CD4-positive, alpha-beta T cell treated with Interleukin-10 for 1 hour (primary cell): ENCODE measurements at regions not wholly inside any gene's neighbourhood (a gene's known extent, or its start where the extent isn't known, plus 50 kb on each side); places are given as distances from the start of the nearest gene placed in this dataset.
"Not testable (repeated sequence)": the region's sequence is repeated elsewhere in the genome, so short reads cannot be mapped to it uniquely, and the experiment has no call there.

Source experiments
- DNase-seq: peaks from one replicate; pipeline ENCODE4 v3.0.0-alpha.2; 2020

DNA sequence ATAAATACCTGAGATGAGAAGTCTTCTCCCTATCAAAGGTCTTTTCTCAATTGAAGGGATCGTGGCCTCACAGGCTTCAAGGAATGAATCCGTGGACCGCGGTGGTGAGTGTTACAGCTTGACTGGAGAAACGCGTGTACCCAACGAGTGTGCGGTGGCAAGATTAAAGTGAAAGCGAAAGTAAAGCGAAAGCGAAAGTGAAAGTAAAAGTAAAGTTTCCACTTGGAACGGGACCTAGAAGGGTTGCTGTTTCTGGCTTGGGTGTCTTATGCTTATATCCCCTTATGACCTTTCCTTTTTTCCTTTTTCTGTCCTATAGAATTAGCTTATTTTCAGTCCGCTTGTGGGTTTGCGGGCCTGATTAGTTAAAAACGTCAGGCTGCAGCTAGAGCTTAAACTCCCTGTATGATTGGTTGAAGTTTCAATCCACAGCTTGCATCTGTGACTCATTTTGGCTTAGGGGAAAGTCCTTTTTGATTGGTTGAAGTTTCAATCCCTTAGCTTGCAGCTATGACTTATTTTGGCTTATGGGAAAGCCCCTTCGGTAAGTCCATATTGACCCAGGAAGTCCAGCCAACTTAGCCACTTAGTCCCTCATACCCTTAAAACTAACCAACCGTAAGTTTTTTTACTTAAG, 924.3 kb upstream of the CDH10 start:
- DNase-seq, result peak; percentile 43

DNA sequence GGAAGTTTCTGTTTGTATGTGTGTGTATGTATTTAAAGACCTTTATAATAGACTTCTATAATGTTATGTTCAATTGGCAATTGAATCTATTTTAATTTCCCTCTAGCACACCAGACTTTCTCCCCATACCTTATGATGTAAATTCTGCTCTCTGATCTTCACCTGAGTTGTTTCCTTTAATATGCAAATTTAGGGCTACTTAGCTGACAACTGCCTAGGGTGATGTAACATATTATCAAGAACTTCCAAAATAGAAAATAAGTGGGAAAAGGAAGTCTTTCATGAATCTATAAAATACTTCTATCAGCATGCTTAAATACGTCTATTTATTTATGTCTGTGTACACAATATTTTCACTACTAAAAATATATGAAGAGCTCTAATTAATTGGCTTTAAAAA, 923.5 kb upstream of the CDH10 start:
- no peak for DNase-seq

DNA sequence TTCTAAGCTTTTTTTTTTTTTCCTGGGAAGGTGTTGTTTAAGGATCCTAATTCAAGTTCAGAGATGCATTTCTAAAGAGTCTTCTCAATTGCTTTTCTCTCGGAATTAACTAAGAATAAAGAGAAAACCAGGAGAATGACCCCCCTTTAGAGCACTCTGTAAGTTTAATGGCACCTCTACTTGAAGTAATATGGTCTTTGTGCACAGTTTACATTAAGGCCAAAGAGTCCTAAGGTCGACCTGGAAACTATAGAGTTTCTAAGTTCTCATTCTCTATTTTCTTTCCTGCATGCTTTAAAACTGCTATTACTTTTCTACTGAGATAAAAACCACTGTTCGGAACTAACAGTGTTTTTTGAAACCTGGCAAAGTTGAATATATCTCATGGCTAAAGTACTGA, 923.1 kb upstream of the CDH10 start:
- no peak for DNase-seq

DNA sequence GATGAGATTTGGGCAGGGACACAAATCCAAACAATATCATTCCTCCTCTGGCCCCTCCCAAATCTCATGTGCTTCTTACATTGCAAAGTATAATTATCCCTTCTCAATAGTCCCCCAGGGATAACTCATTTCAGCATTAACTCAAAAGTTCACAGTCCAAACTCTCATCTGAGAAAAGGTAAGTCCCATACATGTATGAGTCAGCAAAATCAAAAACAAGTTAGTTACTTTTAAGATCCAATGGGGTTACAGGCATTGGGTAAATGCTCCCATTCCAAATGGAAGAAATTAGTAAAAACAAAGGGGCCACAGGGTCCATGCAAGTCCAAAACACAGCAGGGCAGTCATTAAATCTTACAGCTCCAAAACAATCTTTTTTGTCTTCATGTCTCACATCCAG, 917.9 kb upstream of the CDH10 start:
- DNase-seq, result no peak

DNA sequence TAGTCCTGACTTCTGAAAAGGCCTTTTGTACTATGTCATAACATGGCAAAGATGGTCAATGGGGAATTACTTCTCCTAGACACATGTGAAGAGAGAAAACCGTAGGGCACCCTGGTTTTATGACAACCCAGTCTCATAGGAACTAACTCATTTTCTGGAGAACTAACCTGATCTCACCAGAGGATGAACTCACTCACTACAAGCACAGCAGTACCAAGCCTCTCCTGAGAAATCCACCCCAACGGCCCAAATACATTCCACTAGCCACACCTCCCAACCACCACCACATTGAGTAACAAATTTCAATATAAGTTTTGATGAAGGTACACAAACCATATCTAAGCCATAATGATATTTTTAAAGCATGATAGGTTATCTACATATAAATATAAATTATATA, 909.3 kb upstream of the CDH10 start:
- no peak for DNase-seq

DNA sequence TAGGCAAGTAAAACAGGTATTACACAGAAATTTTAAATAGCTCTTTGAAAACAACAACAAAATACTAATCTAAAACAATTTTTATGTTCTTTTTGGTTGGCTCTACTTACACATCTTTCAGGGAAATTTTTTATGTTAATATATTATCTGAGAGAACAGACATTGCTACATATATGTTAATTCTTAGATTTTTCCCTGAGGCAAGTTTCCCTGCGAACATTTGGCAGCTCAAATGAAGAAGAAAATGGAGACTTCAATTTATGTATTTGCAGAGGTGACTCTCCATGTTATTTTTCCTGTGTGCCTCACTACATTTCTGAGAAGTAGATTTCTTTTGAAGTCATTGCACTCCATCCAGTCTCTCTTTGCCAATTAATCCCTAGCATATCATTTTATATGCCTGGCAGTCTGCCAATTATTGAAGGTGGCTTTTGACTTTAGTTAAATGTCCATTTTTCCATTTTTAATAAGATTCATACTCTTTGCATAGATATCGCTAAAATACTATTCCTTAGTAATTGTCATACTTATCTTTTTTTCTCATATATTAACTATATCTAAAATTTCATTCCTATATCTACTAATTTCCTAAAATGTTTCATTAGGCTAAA, 908.2 kb upstream of the CDH10 start:
- DNase-seq, result no peak

DNA sequence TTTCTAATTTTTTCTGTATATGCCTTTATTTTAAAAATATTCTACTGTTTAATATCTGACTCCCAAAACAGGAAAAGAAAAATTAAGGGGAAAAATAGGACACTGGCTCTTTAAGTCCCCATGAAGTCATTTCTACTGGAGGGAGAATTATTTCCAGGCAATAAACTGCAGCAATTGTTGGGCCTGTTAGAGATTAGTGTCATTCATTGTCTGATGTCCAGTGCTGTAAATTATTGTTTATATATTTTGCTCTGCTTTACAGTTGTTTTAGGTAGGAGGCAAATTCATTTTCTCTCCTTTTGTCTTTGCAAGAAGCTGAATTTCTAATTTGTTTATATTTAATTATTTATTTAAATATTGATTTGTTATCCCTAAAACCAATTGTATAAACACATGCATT, 906.0 kb upstream of the CDH10 start:
- DNase-seq, result no peak

DNA sequence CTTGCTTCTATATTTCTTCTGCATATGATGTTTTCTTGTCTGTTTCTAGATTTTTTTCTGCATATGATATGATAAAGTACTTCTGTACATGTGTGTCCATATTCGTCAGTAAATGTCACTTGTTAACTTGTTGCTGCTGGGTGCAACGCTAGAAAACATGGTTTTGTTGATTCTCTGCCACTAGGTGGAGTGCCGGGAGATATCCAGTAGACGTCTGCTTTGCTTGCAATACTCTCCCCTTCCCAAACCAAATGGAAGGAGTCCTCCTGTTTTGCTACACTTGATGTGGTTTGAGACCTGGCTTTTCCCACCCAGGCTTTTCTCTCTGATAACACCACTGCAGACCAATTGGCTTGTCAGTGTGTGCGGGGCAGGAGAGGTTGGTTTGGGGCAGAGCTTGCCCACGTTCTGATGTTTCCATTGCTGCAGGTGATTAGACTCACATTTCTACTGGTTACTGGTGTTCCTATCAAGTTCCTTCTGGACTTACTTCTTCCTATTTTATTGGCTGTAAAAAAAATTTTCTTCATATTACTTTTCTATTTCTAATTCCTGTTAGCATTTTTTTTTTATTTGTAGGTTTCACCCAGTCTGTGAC, 900.0 kb upstream of the CDH10 start:
- DNase-seq, result no peak

DNA sequence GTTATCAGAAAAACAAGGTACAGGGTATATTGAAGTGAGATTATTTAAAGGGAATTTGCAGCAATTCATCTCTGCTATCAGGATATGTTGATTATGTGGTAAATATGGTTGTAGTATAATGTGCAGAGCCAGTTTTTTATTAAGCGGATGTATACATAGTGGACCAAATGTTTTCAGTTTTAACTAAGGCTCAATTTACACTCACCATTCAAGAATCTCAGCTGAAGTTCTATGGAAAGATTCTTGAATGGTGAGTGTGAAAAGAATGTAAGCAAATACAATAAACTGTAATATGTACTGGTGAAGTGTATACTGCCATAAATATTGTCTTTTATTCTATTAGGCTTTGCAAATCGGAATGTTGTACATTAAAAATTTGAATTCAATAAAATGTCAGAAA, 895.9 kb upstream of the CDH10 start:
- DNase-seq, result no peak

DNA sequence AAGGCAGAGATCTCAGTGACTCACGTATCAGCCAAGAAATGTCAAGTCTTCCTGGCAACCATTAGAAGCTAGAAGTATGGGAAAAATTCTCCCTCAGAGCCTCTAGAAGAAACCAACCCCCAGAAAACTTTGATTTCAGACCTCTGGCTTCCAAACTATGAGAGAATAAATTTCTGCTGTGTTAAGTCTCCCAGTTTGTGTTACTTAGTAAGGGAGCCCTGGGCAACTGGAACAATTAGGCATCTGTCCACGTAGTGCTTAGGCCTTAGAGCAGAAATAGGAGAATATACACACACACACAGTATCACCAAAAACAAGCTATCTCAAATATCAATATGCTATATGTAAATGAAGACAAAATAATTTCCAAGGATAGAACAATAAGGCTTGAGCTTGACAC, 894.8 kb upstream of the CDH10 start:
- no peak for DNase-seq

DNA sequence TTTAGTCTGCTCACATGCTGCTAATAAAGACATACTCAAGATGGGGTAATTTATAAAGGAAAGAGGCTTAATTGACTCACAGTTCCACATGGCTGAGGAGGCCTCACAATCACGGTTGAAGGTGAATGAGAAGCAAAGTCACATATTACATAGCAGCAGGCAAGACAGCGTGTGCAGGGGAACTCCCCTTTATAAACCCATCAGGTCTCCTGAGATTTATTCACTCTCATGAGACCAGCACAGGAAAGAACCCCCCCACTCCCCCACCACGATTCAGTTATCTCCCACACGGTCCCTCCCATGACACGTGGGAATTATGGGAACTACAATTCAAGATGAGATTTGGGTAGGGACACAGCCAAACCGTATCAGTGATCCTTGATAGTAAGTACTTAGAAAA, 891.7 kb upstream of the CDH10 start:
- not testable (repeated sequence) for DNase-seq

DNA sequence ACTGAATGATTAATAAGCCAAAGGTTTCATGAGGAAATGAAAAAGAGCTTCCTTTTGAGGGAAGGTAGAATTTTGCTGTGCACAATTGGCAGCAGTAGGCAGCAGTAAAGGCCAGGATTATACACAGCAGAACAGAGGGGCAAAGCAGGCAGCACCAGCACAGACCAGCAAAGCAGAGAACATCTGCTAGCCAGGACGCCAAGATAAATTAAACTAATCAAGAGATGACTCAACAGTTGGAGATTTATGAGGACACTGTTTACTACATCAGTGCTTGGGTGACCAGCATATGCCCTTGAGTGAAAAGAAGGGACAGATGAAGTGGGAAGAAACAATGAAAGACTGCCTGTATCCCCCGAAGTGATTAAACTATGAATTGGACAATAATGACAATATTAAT, 871.4 kb upstream of the CDH10 start:
- no peak for DNase-seq

DNA sequence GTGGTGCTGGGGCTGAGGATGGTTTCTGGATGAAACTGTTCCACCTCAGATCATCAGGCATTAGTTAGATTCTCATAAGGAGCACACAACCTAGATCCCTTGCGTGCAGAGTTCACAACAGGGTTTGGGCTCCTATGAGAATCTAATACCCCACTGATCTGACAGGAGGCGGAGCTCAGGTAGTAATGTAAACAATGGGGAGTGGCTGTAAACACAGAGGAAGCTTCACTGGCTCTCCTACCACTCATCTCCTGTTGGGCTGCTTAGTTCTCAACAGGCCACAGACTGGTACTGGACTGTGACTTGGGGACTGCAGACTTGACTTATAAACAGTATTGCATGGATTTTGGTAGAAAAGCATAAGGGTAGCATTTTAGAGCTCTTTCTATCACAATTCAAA, 870.7 kb upstream of the CDH10 start:
- DNase-seq, result no peak

DNA sequence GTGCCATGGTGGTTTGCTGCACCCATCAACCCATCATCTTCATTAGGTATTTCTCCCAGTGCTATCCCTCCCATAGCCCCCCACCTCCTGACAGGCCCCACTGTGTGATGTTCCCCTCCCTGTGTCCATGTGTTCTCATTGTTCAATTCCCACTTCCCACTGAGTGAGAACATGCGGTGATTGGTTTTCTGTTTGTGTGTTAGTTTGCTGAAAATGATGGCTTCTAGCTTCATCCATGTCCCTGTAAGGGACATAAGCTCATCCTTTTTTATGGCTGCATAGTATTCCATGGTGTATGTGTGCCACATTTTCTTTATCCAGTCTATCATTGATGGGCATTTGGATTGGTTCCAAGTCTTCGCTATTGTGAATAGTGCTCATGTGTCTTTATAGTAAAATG, 865.9 kb upstream of the CDH10 start:
- not testable (repeated sequence) for DNase-seq

DNA sequence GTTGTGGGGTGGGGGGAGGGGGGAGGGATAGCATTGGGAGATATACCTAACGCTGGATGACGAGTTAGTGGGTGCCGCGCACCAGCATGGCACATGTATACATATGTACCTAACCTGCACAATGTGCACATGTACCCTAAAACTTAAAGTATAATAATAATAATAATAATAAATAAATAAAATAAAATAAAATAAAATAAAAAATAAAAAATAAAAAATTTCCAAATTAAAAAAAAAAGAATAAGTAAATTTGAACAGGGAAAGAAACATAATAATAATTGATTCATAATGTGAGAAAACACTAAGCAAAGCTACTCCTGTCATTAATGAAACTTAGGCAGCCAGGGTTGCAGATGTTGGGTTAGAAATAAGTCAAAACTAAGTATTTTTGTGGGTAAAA, 863.2 kb upstream of the CDH10 start:
- DNase-seq, result not testable (repeated sequence)

DNA sequence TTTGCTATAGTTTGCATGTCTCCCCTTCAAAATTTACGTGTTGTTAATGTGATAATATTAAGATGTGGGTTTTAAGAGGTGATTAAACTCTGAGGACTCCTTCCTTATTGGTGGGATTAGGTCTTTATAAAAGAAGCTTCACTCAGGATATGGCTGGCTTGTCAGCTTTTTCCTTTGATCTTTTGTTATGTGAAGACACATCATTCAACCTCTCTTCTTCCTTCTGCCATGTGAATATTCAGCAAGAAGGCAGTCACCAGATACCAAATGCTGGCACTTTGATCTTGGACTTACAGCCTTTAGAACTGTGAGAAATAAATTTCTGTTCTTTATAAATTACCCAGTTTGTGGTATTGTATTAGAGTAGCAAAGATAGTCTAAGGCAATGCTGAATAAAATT, 855.9 kb upstream of the CDH10 start:
- DNase-seq, result no peak

DNA sequence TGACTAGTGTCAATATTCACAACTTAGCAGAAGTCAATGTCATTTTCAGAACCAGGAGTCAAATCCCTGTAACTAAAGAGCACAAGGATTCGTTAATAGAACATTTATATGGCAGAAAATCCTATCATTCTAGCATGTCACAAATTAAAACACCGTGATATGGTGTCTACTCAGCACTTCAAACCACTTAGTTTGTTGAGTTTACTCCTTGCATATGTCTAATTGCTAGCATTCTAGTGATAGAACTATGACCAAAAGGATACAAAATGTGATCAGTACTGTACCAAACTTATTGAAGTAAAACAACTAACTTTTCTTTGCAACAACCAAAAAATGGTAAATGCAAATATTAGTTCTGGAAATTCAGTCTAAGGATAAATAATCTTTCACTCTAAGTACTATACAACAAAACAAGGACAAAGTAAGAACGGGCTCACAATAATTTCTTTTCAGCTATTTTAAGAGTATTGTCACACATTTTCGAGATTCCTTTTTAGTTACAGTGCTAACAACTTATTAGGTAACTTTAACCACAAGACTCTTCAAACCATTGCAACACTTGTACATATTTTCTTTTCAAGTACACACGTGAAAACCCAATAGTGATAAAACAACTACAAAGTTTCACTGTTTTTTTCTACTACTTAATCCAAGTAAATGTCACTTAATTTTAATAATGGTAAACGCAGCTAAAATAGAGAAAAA, 845.2 kb upstream of the CDH10 start:
- no peak for DNase-seq

DNA sequence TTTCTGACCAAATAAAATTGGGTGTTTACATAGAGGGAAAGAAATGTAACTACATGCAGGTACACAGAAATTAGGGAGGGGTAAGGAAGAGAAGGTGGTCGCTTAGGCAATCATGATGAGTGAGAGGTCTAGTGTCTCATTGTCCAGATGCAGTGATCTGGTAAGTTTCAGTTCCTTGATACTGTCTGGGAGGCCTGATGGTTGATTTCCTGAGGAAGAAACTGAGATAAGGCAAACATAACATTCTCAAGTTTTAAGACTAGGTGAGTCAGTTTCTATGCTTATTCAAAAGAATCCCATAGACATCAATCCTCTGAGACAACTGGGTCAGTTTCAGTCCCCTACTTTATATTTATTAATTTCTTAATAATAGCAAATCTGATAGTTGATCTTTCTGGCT, 843.3 kb upstream of the CDH10 start:
- DNase-seq, result no peak

DNA sequence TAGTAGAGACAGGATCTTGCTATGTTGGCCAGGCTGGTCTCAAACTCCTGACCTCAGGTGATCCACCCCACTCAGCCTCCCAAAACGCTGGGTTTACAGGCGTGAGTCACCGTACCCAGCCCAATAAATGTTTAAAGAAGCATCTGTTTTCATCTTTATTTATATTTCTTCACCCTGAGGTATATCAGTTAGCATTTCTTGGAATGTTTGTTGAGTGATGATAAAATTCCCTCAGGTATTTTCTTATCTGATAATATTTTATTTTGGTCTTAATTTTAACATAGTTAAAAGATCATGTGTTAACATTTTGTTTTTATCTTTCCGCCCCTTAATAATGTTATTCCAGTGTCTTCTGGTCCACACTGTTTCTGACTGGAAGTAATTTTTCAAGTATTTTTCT, 839.6 kb upstream of the CDH10 start:
- DNase-seq, result no peak

DNA sequence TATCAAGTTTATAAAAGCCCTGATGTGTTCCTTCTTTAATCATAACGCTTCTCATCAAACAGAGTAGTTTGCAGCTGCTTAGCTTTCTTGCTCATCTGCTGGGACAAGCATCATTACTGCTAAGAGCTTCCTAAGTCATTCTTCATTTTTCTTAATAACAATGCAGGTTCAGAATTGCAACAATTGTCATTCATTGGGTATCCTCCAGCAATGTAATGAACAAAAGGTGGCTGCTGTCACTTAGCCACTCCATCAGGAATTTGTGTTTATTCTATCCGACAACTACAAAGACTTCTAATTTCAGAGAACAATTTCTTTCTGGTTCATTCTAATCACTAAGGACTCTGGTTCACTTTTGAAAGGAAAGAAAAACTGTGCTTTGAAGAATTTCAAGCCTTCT, 836.7 kb upstream of the CDH10 start:
- no peak for DNase-seq

DNA sequence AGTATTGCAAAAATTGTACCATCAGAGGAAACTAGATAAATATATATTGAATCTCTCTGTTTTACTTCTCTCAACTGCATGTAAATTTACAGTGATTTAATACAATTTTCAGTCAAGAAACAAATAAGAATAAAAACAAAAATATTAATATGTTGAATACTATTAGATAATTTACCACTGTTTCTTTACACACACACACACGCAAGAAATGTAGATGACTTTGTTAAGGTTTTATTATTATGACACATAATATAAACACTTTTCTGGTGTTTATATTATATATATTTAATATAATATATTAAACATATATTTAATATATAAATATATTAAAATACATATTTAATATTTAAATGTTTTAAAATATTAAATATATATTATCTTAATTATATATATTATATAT, 814.3 kb upstream of the CDH10 start:
- DNase-seq, result no peak

DNA sequence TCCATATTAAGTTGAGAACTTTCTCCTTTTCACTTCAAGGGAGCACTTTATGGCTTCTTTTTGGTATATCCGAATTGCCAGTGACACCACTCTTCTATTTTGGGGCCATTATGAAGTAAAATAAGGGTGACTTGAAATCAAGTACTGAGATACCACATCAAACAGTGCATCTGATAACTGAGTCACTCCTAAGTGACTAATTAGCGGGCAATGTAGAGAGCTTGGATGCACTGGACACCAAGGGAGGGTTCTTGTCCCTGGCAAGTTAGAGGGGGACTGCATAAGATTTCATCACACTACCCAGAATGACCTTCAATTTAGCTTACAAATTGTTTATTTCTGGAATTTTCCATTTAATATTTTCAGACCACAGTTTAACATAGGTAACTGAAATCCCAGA, 813.9 kb upstream of the CDH10 start:
- no peak for DNase-seq

DNA sequence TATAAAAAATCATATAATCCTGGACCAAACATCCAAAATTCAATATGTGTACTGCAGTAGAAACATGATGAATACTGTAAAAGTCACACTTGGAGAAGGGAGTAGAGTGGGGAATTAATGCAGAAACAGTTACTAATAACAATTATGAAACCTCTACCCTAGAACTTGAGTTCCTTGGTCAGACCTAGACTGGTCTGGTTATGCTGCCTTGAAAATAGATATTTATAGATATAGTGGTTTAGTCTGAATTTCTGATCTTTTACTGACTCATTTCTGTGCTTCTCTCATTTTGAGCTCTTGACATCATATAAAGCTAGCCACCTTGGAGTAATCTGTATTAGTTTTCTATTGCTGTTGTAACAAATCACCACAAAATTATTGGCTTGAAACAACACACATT, 808.7 kb upstream of the CDH10 start:
- no peak for DNase-seq

DNA sequence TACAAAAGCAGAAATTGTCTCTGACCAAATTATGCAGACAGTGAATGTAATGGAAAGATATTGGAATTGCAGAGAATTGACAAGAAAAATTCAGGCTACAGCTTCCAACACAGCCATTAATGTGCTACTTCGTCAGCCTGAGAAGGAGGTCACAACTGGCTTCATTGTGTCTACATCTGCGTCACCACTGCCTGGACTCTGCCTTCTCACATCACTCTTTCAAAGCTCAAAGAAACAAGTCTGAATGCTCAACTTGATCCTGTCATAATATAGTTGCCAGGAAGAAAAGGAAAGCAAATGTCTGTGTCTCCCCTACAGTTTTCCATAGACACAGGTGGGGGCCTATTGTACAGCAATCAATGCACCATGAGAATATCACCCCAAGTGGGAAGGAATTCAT, 806.5 kb upstream of the CDH10 start:
- DNase-seq, result no peak
